ENCODE measurements at regions not wholly inside any gene's neighbourhood (a gene's known extent, or its start where the extent isn't known, plus 50 kb on each side); places are given as distances from the start of the nearest gene placed in this dataset.

- TF ChIP-seq CTCF (IDR thresholded peaks at IDR 0.05; ENCODE audit: low read length) (no peak), EZH2phosphoT487 (IDR thresholded peaks at IDR 0.05; ENCODE audit: low read length) (no peak)
These were observed 382.1 kb upstream of the TSHZ2 start for GRCh38 chr20:52590100-52590499.

Data from MM.1S (cell line).